Fibroblast of the aortic adventitia (primary cell): ENCODE measurements at regions not wholly inside any gene's neighbourhood (a gene's known extent, or its start where the extent isn't known, plus 50 kb on each side); places are given as distances from the start of the nearest gene placed in this dataset.

Source experiments
- DNase-seq: peaks from one replicate; pipeline ENCODE4 v3.0.0-alpha.2; 2010; ENCODE audit warnings: low read depth
- H3K4me3 ChIP-seq: 2 replicates; pipeline ENCODE4 v1.5.1; 2011; ENCODE audit warnings: low read depth, mild to moderate bottlenecking, control low read depth, low read length, moderate library complexity
- TF ChIP-seq, protein P1 (sequence below): IDR thresholded peaks from 2 replicates; pipeline ENCODE4 v1.5.1; 2011; ENCODE audit warnings: mild to moderate bottlenecking, low read length, control low read depth, inconsistent platforms; ENCODE audit not compliant: insufficient read depth

DNA sequence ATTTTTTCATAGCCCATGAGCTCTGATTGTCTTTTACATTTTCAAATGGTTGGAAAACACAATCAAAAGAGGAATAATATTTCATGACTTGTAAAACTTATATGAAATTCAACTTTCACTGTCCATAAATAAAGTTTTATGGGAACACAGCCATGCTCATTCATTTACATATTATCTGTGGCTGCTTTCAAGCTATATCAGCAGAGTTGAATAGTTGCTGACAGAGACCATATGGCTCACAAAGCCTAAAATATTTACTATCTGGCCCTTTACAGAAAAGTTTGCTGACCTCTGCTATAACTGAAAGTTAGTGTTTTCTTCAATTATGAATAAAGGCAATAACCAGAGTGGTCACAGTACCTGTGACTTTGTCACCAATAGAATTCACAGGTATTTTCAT is 128.2 kb upstream of the GNAO1 start:
- TF ChIP-seq, protein P1, sequence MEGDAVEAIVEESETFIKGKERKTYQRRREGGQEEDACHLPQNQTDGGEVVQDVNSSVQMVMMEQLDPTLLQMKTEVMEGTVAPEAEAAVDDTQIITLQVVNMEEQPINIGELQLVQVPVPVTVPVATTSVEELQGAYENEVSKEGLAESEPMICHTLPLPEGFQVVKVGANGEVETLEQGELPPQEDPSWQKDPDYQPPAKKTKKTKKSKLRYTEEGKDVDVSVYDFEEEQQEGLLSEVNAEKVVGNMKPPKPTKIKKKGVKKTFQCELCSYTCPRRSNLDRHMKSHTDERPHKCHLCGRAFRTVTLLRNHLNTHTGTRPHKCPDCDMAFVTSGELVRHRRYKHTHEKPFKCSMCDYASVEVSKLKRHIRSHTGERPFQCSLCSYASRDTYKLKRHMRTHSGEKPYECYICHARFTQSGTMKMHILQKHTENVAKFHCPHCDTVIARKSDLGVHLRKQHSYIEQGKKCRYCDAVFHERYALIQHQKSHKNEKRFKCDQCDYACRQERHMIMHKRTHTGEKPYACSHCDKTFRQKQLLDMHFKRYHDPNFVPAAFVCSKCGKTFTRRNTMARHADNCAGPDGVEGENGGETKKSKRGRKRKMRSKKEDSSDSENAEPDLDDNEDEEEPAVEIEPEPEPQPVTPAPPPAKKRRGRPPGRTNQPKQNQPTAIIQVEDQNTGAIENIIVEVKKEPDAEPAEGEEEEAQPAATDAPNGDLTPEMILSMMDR: no peak
- H3K4me3 ChIP-seq: no peak overlapping the region
- DNase-seq: no peak

DNA sequence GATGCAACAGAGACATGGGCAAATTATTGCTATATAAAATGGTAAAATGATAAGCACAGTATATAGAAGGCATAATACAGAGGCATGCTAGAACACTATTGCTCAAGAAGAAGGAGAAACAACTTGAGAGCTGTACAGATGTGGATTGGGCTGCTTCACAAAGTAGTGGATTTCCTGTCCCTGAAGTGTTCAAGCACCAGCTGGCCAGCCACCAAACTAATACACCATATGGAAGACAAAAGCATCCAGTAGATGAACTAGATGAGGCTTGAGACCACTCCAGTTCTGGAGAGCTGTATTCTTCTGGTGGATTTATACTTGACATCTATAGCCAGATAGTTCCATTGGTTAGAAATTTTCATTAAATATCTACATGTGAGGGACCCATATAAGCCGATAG is 134.1 kb upstream of the GNAO1 start:
- DNase-seq: no peak
- H3K4me3 ChIP-seq: no peak overlapping the region
- TF ChIP-seq, protein P1: no peak

DNA sequence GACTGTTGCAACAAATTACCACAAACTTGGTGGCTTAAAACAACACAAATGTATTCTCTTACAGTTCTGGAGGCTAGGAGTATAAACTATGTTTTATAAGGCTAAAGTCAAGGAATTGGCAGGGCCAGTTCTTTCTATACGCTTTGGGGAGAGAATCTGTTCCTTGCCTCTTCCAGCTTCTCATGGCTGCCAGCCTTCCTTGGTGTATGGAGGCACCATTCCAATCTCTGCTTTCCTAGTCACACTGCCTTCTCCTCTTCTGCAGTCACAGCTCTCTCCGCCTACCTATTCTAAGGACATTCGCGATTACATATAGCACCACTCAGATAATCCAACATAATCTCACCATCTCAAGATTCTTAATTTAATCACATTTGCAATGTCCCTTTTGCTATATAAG is 140.4 kb upstream of the GNAO1 start:
- H3K4me3 ChIP-seq: no peak overlapping the region
- TF ChIP-seq, protein P1: no peak
- no peak for DNase-seq

DNA sequence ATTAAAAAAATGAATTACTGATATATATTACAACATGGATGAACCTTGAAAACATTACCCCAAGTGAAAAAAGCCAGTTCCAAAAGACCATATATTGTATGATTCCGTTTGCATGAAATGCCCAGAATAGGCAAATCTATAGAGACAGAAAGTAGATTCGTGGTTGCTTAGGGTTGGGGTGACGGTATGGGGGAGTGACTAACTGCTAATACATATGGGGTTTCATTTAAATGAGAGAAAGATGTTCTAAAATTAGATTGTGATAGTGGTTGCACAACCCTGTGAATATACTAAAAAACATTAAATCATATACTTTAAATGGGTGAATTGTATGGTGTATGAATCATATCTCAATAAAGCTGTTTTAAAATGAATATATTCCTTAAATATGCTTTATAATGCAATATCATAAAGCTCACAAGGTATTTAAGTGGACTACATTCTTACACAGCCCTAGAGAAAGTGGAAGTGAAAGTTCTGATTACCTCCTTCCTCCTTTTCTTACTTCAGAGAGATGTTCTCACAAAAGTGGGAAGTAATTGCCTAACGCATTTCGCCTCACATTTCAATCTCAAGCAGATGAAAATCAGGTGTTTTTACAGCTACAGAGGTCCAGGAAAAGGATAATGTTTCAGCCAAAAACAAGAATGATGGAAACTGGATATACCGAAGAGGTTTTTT is 142.7 kb upstream of the GNAO1 start:
- H3K4me3 ChIP-seq: no peak overlapping the region
- DNase-seq: no peak
- TF ChIP-seq, protein P1: no peak

DNA sequence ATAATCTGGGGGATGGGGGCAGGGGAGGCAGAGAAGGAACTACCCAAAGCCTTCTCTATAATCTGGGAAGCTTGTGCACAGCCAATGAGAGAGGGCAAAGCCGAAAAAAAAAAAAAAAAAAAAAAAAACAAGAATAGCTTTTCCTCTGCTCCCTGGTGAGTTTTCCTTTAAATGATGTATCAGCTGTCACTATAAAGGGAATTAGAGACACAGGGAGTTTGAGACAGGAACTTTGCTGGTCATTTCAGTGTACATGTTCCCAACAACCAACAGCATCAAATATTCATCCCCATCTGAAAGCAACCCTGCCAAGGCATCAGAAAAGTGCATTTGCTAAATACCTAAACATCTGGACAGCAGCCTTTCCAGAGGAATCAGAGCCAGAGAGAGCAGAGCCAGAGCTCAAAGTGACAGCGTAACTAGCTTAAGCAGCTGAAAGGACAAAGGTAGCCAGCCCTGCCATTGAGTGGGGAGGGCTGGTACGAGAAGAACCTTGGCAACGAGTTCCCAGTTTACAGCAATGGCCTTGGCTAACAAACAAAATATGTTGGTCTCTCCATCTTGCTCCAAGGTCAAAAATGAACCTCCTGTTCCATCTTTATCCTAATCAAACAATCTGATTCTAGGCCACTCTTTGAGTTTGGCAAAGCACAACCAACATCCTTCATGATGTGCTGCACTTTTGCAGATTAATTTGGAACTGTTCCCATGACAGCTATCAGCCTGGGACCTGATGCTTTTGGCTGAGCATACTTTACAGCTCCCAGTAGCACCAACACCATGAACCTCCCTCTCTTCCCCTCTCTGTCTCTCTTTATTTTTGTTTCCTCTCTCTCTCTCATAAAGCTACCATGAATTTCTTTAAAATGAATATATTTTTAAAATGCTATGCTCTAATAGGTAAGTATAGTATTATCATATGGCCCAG is 143.7 kb upstream of the GNAO1 start:
- TF ChIP-seq, protein P1: no peak
- H3K4me3 ChIP-seq: no peak overlapping the region
- no peak for DNase-seq

DNA sequence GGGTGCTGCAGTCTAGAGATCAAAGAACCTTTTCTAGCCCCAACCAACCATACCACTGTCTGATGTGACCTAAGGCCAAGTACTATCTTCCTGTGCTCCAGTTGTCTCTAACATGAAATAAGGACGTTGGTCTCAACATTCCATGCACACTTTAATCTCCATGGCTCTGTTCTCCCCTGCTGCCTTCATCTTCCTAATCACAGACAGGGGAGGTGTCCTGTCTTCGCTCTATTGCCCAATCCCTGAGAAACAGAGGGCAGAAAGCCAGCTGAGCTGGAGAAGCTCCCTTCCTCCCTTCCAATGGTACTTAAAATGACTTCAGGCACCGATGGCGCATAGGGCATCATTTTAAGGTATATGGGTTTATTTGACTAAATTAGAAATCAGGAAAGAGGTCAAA is 148.9 kb upstream of the GNAO1 start:
- TF ChIP-seq, protein P1: no peak
- DNase-seq: no peak
- no peak overlapping the region for H3K4me3 ChIP-seq
